ENCODE measurements at regions not wholly inside any gene's neighbourhood (a gene's known extent, or its start where the extent isn't known, plus 50 kb on each side); places are given as distances from the start of the nearest gene placed in this dataset.
"Not testable (repeated sequence)": the region's sequence is repeated elsewhere in the genome, so short reads cannot be mapped to it uniquely, and the experiment has no call there.

GRCh38 chr9:62802719-62803079 is 1612.9 kb downstream of the SPATA31A7 start:
- not testable (repeated sequence) for TF ChIP-seq POLR2A, TAF1 (IDR thresholded peaks at IDR 0.05; ENCODE audit: low read depth, low read length)
